ENCODE measurements at regions not wholly inside any gene's neighbourhood (a gene's known extent, or its start where the extent isn't known, plus 50 kb on each side); places are given as distances from the start of the nearest gene placed in this dataset.

- no peak for DNase-seq
- intact Hi-C loops (cut with DNase I): no loop called here
These were observed 50.6 kb upstream of the L3MBTL4 start for GRCh38 chr18:6465281-6465680.

GRCh38 chr18:6476190-6476589, 61.5 kb upstream of the L3MBTL4 start:
- DNase-seq: peak in 24 of 42 donors; percentile 9 to 66 (median 36)
- intact Hi-C loops (cut with DNase I): no loop called here

GRCh38 chr18:6476880-6477279, 62.2 kb upstream of the L3MBTL4 start:
- DNase-seq: no peak
- intact Hi-C loops (cut with DNase I): no loop called here

- intact Hi-C loops (cut with DNase I): no loop called here
- no peak for DNase-seq
These were observed 63.4 kb upstream of the L3MBTL4 start for GRCh38 chr18:6478121-6478520.

- intact Hi-C loops (cut with DNase I): loop anchor here (10.0 kb wide), 1 partner anchor 605 kb away; no protein-coding TSS in a partner anchor
- DNase-seq: no peak
These were observed 65.0 kb upstream of the L3MBTL4 start for GRCh38 chr18:6479699-6480098.

- DNase-seq: peak in 39 of 42 donors; percentile 8 to 81 (median 52)
- intact Hi-C loops (cut with DNase I): loop anchor here (10.0 kb wide), 1 partner anchor 608 kb away; no protein-coding TSS in a partner anchor
These were observed 67.7 kb upstream of the L3MBTL4 start for GRCh38 chr18:6482198-6482977.

- intact Hi-C loops (cut with DNase I): loop anchor here (10.0 kb wide), 1 partner anchor 610 kb away; no protein-coding TSS in a partner anchor
- DNase-seq: no peak
These were observed 69.9 kb upstream of the L3MBTL4 start for GRCh38 chr18:6484659-6485058.

GRCh38 chr18:6486313-6486712, 71.6 kb upstream of the L3MBTL4 start:
- DNase-seq: no peak
- intact Hi-C loops (cut with DNase I): loop anchor here (10.0 kb wide), 1 partner anchor 612 kb away; no protein-coding TSS in a partner anchor

GRCh38 chr18:6486764-6487426, 72.2 kb upstream of the L3MBTL4 start:
- no peak for DNase-seq
- intact Hi-C loops (cut with DNase I): loop anchor here (10.0 kb wide), 1 partner anchor 612 kb away; no protein-coding TSS in a partner anchor

- no peak for DNase-seq
- intact Hi-C loops (cut with DNase I): loop anchor here (10.0 kb wide), 1 partner anchor 613 kb away; no protein-coding TSS in a partner anchor
These were observed 73.3 kb upstream of the L3MBTL4 start for GRCh38 chr18:6487968-6488367.

- intact Hi-C loops (cut with DNase I): loop anchor here (10.0 kb wide), 1 partner anchor 614 kb away; no protein-coding TSS in a partner anchor
- no peak for DNase-seq
These were observed 74.2 kb upstream of the L3MBTL4 start for GRCh38 chr18:6488956-6489355.

- intact Hi-C loops (cut with DNase I): loop anchor here (10.0 kb wide), 1 partner anchor 615 kb away; no protein-coding TSS in a partner anchor
These were observed 75.3 kb upstream of the L3MBTL4 start for GRCh38 chr18:6489977-6490376.

GRCh38 chr18:6493194-6493593, 78.5 kb upstream of the L3MBTL4 start:
- intact Hi-C loops (cut with DNase I): no loop called here

More at GRCh38 chr18:6489977-6490376, 75.3 kb upstream of the L3MBTL4 start:
- DNase-seq: no peak

GRCh38 chr18:6495536-6495935, 80.8 kb upstream of the L3MBTL4 start:
- DNase-seq: no peak
- intact Hi-C loops (cut with DNase I): no loop called here

More at GRCh38 chr18:6493194-6493593, 78.5 kb upstream of the L3MBTL4 start:
- no peak for DNase-seq

- DNase-seq: peak in 16 of 42 donors; percentile 4 to 66 (median 37)
- intact Hi-C loops (cut with DNase I): no loop called here
These were observed 82.8 kb upstream of the L3MBTL4 start for GRCh38 chr18:6497543-6497942.

GRCh38 chr18:6498289-6498856, 83.7 kb upstream of the L3MBTL4 start:
- DNase-seq: no peak
- intact Hi-C loops (cut with DNase I): no loop called here

GRCh38 chr18:6504605-6505497, 90.1 kb upstream of the L3MBTL4 start:
- intact Hi-C loops (cut with DNase I): no loop called here
- DNase-seq: no peak

GRCh38 chr18:6505498-6505875, 90.8 kb upstream of the L3MBTL4 start:
- no peak for DNase-seq
- intact Hi-C loops (cut with DNase I): no loop called here

- intact Hi-C loops (cut with DNase I): no loop called here
- no peak for DNase-seq
These were observed 94.7 kb upstream of the L3MBTL4 start for GRCh38 chr18:6509417-6509816.

All from head of caudate nucleus (tissue), 42 donors.